Natural killer cell (primary cell): ENCODE measurements at regions not wholly inside any gene's neighbourhood (a gene's known extent, or its start where the extent isn't known, plus 50 kb on each side); places are given as distances from the start of the nearest gene placed in this dataset.

Source experiments
- ATAC-seq, 3 donors: fragments of 150-1000 bp in 2 of 3; fragments of 200-7000 bp in 1 of 3; cut with Tn5 transposase; 1 replicate in 1 of 3; 2 replicates in 2 of 3; pipeline ENCODE4 v1.10.0; 2021; ENCODE audit warnings: mild to moderate bottlenecking in 2 of 3, moderate library complexity in 2 of 3
- DNase-seq, 2 donors: peaks; one replicate each; pipeline versions ENCODE4 v3.0.0 to v3.0.0-alpha.2; 2013 to 2021; ENCODE audit warnings: mixed read lengths in 1 of 2
- H3K27ac ChIP-seq: one replicate; pipeline ENCODE4 v1.5.1; 2013; ENCODE audit warnings: mild to moderate bottlenecking, low read length
- H3K27me3 ChIP-seq: one replicate; pipeline ENCODE4 v1.6.1; 2013; ENCODE audit warnings: low read length; ENCODE audit not compliant: control insufficient read depth, insufficient read depth
- H3K36me3 ChIP-seq: one replicate; pipeline ENCODE4 v1.6.1; 2013; ENCODE audit warnings: low read length; ENCODE audit not compliant: control insufficient read depth, insufficient read depth
- H3K4me1 ChIP-seq: one replicate; pipeline ENCODE4 v1.6.1; 2013; ENCODE audit warnings: low read length; ENCODE audit not compliant: control insufficient read depth, insufficient read depth
- H3K4me3 ChIP-seq: one replicate; pipeline ENCODE4 v1.5.1; 2013; ENCODE audit warnings: low read length
- H3K9me3 ChIP-seq: one replicate; pipeline ENCODE4 v1.6.1; 2013; ENCODE audit warnings: low read length; ENCODE audit not compliant: control insufficient read depth, insufficient read depth
- H3K27ac Mint-ChIP-seq, 2 donors: one replicate each; pipeline ENCODE4 v1.8.0; 2022; ENCODE audit warnings: mild to moderate bottlenecking in 2 of 2, mixed read lengths in 2 of 2, moderate library complexity in 1 of 2
- H3K27me3 Mint-ChIP-seq, 2 donors: one replicate each; pipeline ENCODE4 v1.8.0; 2022; ENCODE audit warnings: low read depth in 2 of 2, mixed read lengths in 2 of 2
- H3K36me3 Mint-ChIP-seq: one replicate; pipeline ENCODE4 v1.8.0; 2022; ENCODE audit warnings: mixed read lengths
- H3K4me1 Mint-ChIP-seq, 2 donors: one replicate each; pipeline ENCODE4 v1.8.0; 2022; ENCODE audit warnings: mixed read lengths in 2 of 2
- H3K4me3 Mint-ChIP-seq: one replicate; pipeline ENCODE4 v1.8.0; 2022; ENCODE audit warnings: mild to moderate bottlenecking, moderate library complexity, mixed read lengths
- H3K9me3 Mint-ChIP-seq, 2 donors: one replicate each; pipeline ENCODE4 v1.8.0; 2022; ENCODE audit warnings: mixed read lengths in 2 of 2
- WGBS: methylation state at CpG from one replicate; pipeline ENCODE4 v1.1.7; 2013; ENCODE audit warnings: missing lambda C conversion rate; ENCODE audit not compliant: insufficient coverage; 5-methylcytosine and 5-hydroxymethylcytosine counted together
- intact Hi-C: fragments of 100-400 bp; cut with micrococcal nuclease; formaldehyde crosslinking; loops from one replicate; pipeline ENCODE4 v1.14.2; 2022
- TF ChIP-seq, protein P1 (sequence below): fragments of 200-600 bp; IDR thresholded peaks from one replicate; pipeline ENCODE4 v1.8.0; 2022; ENCODE audit warnings: antibody characterized with exemption

GRCh38 chr7:25847336-25848070 lies 304.5 kb upstream of the NFE2L3 start:
- no peak overlapping the region for H3K27ac Mint-ChIP-seq
- Histone ChIP-seq H3K4me1 (peaks cover 7% of the 10 kb centered on the region), H3K27me3 (peaks cover 22% of the 10 kb centered on the region), H3K4me3 (no peak overlapping the region), H3K27ac (no peak overlapping the region), H3K9me3 (peaks cover 5% of the 10 kb centered on the region), H3K36me3 (no peaks in the 10 kb centered on the region)
- H3K4me3 Mint-ChIP-seq: no peak overlapping the region
- TF ChIP-seq, protein P1, sequence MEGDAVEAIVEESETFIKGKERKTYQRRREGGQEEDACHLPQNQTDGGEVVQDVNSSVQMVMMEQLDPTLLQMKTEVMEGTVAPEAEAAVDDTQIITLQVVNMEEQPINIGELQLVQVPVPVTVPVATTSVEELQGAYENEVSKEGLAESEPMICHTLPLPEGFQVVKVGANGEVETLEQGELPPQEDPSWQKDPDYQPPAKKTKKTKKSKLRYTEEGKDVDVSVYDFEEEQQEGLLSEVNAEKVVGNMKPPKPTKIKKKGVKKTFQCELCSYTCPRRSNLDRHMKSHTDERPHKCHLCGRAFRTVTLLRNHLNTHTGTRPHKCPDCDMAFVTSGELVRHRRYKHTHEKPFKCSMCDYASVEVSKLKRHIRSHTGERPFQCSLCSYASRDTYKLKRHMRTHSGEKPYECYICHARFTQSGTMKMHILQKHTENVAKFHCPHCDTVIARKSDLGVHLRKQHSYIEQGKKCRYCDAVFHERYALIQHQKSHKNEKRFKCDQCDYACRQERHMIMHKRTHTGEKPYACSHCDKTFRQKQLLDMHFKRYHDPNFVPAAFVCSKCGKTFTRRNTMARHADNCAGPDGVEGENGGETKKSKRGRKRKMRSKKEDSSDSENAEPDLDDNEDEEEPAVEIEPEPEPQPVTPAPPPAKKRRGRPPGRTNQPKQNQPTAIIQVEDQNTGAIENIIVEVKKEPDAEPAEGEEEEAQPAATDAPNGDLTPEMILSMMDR: no peak
- no peaks in the 10 kb centered on the region for H3K9me3 Mint-ChIP-seq
- intact Hi-C loops: no loop called here
- peaks cover 0 to 8% of the 10 kb centered on the region in 2 donors for H3K4me1 Mint-ChIP-seq
- no peaks in the 10 kb centered on the region for H3K36me3 Mint-ChIP-seq
- WGBS: 96% methylated on average over 6 of the region's 6 CpGs
- H3K27me3 Mint-ChIP-seq: peaks cover 59 to 72% of the 10 kb centered on the region in 2 donors
- ATAC-seq (no peak), DNase-seq (no peak)

DNA sequence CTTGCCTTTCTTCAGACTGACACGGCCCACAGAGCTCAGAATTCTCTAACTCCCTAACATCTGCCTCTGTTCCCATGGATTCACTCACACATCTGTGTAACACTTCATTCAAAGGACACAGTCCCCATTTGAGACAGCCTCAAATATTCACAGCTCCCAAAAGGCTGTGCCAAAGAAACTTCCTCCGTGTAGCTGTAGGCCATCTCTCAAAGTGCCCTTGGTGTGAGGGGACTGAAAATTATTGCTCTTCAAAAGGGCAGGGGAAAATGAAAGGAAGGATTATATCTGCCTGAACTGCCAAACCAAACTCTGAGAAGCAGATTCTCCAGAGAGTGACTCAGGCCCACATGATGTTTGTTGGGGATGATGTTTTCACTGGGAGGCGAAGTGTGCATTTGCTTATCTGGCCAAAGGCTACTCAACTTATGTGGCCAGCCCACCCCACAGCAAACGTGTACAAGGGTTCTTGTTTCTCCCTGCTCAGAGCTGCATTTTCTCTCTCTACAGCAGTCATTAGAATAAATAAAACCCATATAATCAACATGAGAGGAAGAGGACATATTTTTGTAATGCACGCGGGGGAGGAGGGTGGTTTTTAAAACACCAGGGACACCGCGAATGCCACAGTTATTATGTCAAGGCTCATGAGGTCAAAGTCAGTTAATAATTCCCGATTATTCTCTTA lies 302.4 kb upstream of the NFE2L3 start:
- H3K4me3 ChIP-seq: no peak overlapping the region
- no peaks in the 10 kb centered on the region for H3K36me3 Mint-ChIP-seq
- peaks cover 38% of the 10 kb centered on the region for H3K27me3 ChIP-seq
- 90% methylated on average over 9 of the region's 9 CpGs for WGBS
- DNase-seq: no peak
- H3K4me3 Mint-ChIP-seq: no peak overlapping the region
- H3K9me3 ChIP-seq: peaks cover 7% of the 10 kb centered on the region
- H3K4me1 Mint-ChIP-seq: peaks cover 0 to 8% of the 10 kb centered on the region in 2 donors
- H3K27ac ChIP-seq: no peak overlapping the region
- peaks cover 65 to 76% of the 10 kb centered on the region in 2 donors for H3K27me3 Mint-ChIP-seq
- no peak for ATAC-seq
- no peak overlapping the region for H3K27ac Mint-ChIP-seq
- H3K9me3 Mint-ChIP-seq: no peaks in the 10 kb centered on the region
- intact Hi-C loops: loop anchor here (5.0 kb wide), 1 partner anchor 587 kb away; no protein-coding TSS in a partner anchor
- no peaks in the 10 kb centered on the region for H3K36me3 ChIP-seq
- peaks cover 9% of the 10 kb centered on the region for H3K4me1 ChIP-seq
- TF ChIP-seq, protein P1: no peak

GRCh38 chr7:25850216-25850615 lies 301.8 kb upstream of the NFE2L3 start:
- intact Hi-C loops: loop anchor here (5.0 kb wide), 1 partner anchor 588 kb away; no protein-coding TSS in a partner anchor
- H3K27ac ChIP-seq: no peak overlapping the region
- peaks cover 9% of the 10 kb centered on the region for H3K4me1 ChIP-seq
- no peaks in the 10 kb centered on the region for H3K36me3 ChIP-seq
- Mint-ChIP-seq H3K9me3 (no peaks in the 10 kb centered on the region), H3K4me3 (no peak overlapping the region), H3K27ac (no peak overlapping the region), H3K36me3 (no peaks in the 10 kb centered on the region), H3K27me3 (peaks cover 62 to 76% of the 10 kb centered on the region in 2 donors), H3K4me1 (peaks cover 0 to 8% of the 10 kb centered on the region in 2 donors)
- DNase-seq (no peak), ATAC-seq (no peak)
- H3K27me3 ChIP-seq: peaks cover 43% of the 10 kb centered on the region
- H3K9me3 ChIP-seq: peaks cover 12% of the 10 kb centered on the region
- no peak overlapping the region for H3K4me3 ChIP-seq
- TF ChIP-seq, protein P1: no peak
